AG04450 (cell line): ENCODE measurements at regions not wholly inside any gene's neighbourhood (a gene's known extent, or its start where the extent isn't known, plus 50 kb on each side); places are given as distances from the start of the nearest gene placed in this dataset.

Source experiments
- CTCF ChIA-PET: fragments of 300-600, 350-600 bp; formaldehyde crosslinking; extraction: SDS; loops from one replicate; lab custom pipeline; 2022; ENCODE audit warnings: antibody characterized with exemption, inconsistent platforms; lab: Charles Lee
- POLR2A ChIA-PET: fragments of 350-600 bp; formaldehyde crosslinking; extraction: SDS; loops from one replicate; lab custom pipeline; 2021; ENCODE audit warnings: antibody characterized with exemption, inconsistent platforms; lab: Yijun Ruan, JAX
- DNase-seq: peaks from one replicate; pipeline ENCODE4 v3.0.0-alpha.2; 2011; ENCODE audit warnings: low read depth, low spot score
- H3K27ac ChIP-seq: one replicate; pipeline ENCODE4 v1.5.1; 2012; ENCODE audit warnings: low read depth, low read length, control low read depth
- H3K27me3 ChIP-seq: one replicate; pipeline ENCODE4 v1.6.0; 2012; ENCODE audit warnings: low read length; ENCODE audit not compliant: control insufficient read depth, insufficient read depth
- H3K4me3 ChIP-seq: 2 replicates; pipeline ENCODE4 v1.5.1; 2011; ENCODE audit warnings: mild to moderate bottlenecking, low read depth, low read length, control low read depth
- H3K9me3 ChIP-seq: 2 replicates; pipeline ENCODE4 v1.5.1; 2012; ENCODE audit warnings: low read length; ENCODE audit not compliant: control insufficient read depth, insufficient read depth
- CTCF ChIP-seq: IDR thresholded peaks from 2 replicates; pipeline ENCODE4 v1.5.1; 2011; ENCODE audit warnings: low read depth, low read length, control low read depth, inconsistent platforms

GRCh38 chr3:163159306-163159705, 1662.7 kb downstream of the OTOL1 start:
- H3K4me3 ChIP-seq, result no peak overlapping the region
- peaks cover 3% of the 10 kb centered on the region; the same call in 1 of the 2 replicates for H3K9me3 ChIP-seq
- ChIA-PET CTCF (no interaction called here), POLR2A (no interaction called here)
- TF ChIP-seq CTCF, result no peak
- DNase-seq, result no peak
- no peak overlapping the region for H3K27ac ChIP-seq
- H3K27me3 ChIP-seq, result no peaks in the 10 kb centered on the region

- Histone ChIP-seq H3K4me3 (no peak overlapping the region), H3K27ac (no peak overlapping the region), H3K27me3 (no peaks in the 10 kb centered on the region), H3K9me3 (peaks cover 6% of the 10 kb centered on the region; the same call in 1 of the 2 replicates)
- TF ChIP-seq CTCF, result no peak
- CTCF ChIA-PET, result no interaction called here
- POLR2A ChIA-PET, result no interaction called here
- DNase-seq, result no peak
Measured at GRCh38 chr3:163139600-163139999, 1643.0 kb downstream of the OTOL1 start.

- Histone ChIP-seq H3K27ac (no peak overlapping the region), H3K9me3 (peaks cover 6% of the 10 kb centered on the region; the same call in 1 of the 2 replicates), H3K4me3 (no peak overlapping the region), H3K27me3 (no peaks in the 10 kb centered on the region)
- ChIA-PET POLR2A (no interaction called here), CTCF (no interaction called here)
- no peak for DNase-seq
- no peak for TF ChIP-seq CTCF
Measured at GRCh38 chr3:163138258-163138657, 1641.7 kb downstream of the OTOL1 start.

GRCh38 chr3:163132111-163132510, 1635.5 kb downstream of the OTOL1 start:
- Histone ChIP-seq H3K9me3 (peaks cover 8% of the 10 kb centered on the region), H3K27ac (no peak overlapping the region), H3K27me3 (no peaks in the 10 kb centered on the region), H3K4me3 (no peak overlapping the region)
- ChIA-PET CTCF (no interaction called here), POLR2A (no interaction called here)
- TF ChIP-seq CTCF, result no peak
- no peak for DNase-seq

GRCh38 chr3:163129287-163129686, 1632.7 kb downstream of the OTOL1 start:
- Histone ChIP-seq H3K27me3 (no peaks in the 10 kb centered on the region), H3K4me3 (no peak overlapping the region), H3K9me3 (peaks cover 14% of the 10 kb centered on the region), H3K27ac (no peak overlapping the region)
- no peak for TF ChIP-seq CTCF
- DNase-seq, result no peak
- POLR2A ChIA-PET, result no interaction called here
- CTCF ChIA-PET, result no interaction called here
